ENCODE measurements at regions not wholly inside any gene's neighbourhood (a gene's known extent, or its start where the extent isn't known, plus 50 kb on each side); places are given as distances from the start of the nearest gene placed in this dataset.

DNA sequence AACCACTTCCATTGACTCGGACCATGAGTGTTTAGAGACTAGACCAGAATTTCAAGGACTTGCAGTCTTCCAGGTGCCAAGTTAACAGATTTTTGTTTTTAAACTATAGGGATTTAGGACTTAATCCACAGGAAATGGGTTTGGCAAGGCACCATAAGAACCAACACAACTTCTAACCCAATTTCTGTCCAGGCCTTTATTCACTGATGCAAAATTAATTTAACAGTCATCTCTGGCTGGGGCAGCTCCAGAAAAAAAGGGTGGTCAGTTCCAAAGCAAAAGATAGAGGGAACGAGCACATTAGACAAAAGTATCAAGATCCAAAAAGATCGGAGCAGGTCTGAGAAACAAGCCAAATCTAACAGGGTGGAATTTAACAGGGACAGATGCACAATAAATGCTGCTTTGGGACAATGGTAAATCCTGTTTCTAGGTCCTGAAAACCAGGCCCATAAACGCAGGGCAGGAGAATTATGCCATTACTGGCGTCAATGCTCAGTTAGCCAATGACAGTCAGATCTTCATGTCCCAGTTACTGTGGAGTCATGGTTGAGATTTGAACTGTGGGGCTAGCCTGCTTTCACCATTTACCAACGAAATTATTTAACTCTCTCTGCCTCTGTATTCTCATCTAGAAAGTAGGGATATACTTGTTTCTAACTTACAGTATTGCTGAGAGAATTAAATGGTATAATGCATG lies 590.8 kb upstream of the BRINP1 start:
- H3K4me1 ChIP-seq (ENCODE audit: control insufficient read depth, low read length), result peaks cover 4% of the 10 kb centered on the region; the same call in 1 of the 2 replicates
- H3K4me2 ChIP-seq (ENCODE audit: low read length), result no peak overlapping the region
- no peak overlapping the region for H3K4me3 ChIP-seq (ENCODE audit: low read length)
- no peaks in the 10 kb centered on the region for H3K9me2 ChIP-seq (replicated peaks; ENCODE audit: control insufficient read depth, low read length)
- H4K20me1 ChIP-seq (ENCODE audit: control insufficient read depth, insufficient read depth, low read depth, low read length), result no peaks in the 10 kb centered on the region
- H3F3A ChIP-seq (ENCODE audit: control insufficient read depth, insufficient read depth), result no peaks in the 10 kb centered on the region
- no peak overlapping the region for H3K27ac ChIP-seq (ENCODE audit: low read depth, low read length)
- no peaks in the 10 kb centered on the region for H3K36me3 ChIP-seq (ENCODE audit: control insufficient read depth, low read length)
- H3K9me3 ChIP-seq (ENCODE audit: control insufficient read depth, insufficient read depth, low read length), result no peaks in the 10 kb centered on the region
- TF ChIP-seq, protein P1, sequence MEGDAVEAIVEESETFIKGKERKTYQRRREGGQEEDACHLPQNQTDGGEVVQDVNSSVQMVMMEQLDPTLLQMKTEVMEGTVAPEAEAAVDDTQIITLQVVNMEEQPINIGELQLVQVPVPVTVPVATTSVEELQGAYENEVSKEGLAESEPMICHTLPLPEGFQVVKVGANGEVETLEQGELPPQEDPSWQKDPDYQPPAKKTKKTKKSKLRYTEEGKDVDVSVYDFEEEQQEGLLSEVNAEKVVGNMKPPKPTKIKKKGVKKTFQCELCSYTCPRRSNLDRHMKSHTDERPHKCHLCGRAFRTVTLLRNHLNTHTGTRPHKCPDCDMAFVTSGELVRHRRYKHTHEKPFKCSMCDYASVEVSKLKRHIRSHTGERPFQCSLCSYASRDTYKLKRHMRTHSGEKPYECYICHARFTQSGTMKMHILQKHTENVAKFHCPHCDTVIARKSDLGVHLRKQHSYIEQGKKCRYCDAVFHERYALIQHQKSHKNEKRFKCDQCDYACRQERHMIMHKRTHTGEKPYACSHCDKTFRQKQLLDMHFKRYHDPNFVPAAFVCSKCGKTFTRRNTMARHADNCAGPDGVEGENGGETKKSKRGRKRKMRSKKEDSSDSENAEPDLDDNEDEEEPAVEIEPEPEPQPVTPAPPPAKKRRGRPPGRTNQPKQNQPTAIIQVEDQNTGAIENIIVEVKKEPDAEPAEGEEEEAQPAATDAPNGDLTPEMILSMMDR (IDR thresholded peaks at IDR 0.05; ENCODE audit: low read depth, low read length, poor library complexity, severe bottlenecking), result no peak
- TF ChIP-seq EZH2phosphoT487 (IDR thresholded peaks at IDR 0.05; ENCODE audit: borderline replicate concordance, low read length), result no peak
- no peaks in the 10 kb centered on the region for H3K79me2 ChIP-seq (ENCODE audit: control insufficient read depth, low read length)
- H3K27me3 ChIP-seq (ENCODE audit: control insufficient read depth, low read length), result peaks cover 6% of the 10 kb centered on the region; the same call in 1 of the 2 replicates

DNA sequence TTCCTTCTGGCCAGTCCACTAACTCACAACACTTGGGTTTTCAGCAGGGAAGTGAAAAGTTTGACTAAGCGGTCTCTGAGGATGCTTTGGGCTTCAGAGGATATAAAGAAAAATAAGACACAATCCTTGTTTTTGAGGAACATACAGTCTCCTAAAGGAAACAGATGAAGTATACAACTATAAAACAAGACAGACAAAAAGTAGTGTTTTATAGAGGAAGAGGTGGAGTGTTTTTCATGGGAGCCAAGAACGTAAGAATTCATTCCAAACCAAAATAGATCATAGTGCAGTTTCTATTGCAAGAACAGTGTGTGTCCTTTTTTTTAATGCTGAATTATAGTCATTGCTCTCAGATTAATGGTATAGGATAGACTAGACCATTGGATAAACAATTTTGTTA lies 586.9 kb upstream of the BRINP1 start:
- TF ChIP-seq EZH2phosphoT487 (IDR thresholded peaks at IDR 0.05; ENCODE audit: borderline replicate concordance, low read length), result no peak
- TF ChIP-seq, protein P1 (IDR thresholded peaks at IDR 0.05; ENCODE audit: low read depth, low read length, poor library complexity, severe bottlenecking), result no peak
- Histone ChIP-seq H3K4me2 (ENCODE audit: low read length) (no peak overlapping the region), H3K4me3 (ENCODE audit: low read length) (no peak overlapping the region), H3K79me2 (ENCODE audit: control insufficient read depth, low read length) (no peaks in the 10 kb centered on the region), H3F3A (ENCODE audit: control insufficient read depth, insufficient read depth) (no peaks in the 10 kb centered on the region), H3K36me3 (ENCODE audit: control insufficient read depth, low read length) (no peaks in the 10 kb centered on the region), H3K9me3 (ENCODE audit: control insufficient read depth, insufficient read depth, low read length) (no peaks in the 10 kb centered on the region), H3K4me1 (ENCODE audit: control insufficient read depth, low read length) (peaks cover 3% of the 10 kb centered on the region; the same call in 1 of the 2 replicates), H3K9me2 (replicated peaks; ENCODE audit: control insufficient read depth, low read length) (no peaks in the 10 kb centered on the region), H4K20me1 (ENCODE audit: control insufficient read depth, insufficient read depth, low read depth, low read length) (no peaks in the 10 kb centered on the region), H3K27me3 (ENCODE audit: control insufficient read depth, low read length) (no peaks in the 10 kb centered on the region), H3K27ac (ENCODE audit: low read depth, low read length) (no peak overlapping the region)

DNA sequence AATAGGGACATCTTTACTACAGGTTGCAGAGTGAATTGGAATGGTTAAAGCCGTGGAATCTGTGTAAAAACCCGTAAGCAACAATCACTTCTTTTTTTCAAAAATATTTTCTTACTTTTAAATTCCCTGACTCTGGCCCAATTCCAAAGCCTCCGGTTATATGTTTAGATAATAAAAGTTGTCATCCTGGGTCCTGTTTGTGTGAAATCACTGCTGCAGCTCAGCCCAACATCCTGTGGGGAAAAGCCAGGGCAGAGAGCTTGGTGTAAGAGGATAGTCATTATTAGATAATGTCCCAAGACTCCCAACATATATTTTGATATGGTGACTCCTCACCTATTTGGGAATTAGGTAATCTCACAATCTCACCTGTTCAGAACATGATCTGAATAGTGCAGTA lies 586.0 kb upstream of the BRINP1 start:
- Histone ChIP-seq H3F3A (ENCODE audit: control insufficient read depth, insufficient read depth) (no peaks in the 10 kb centered on the region), H3K36me3 (ENCODE audit: control insufficient read depth, low read length) (no peaks in the 10 kb centered on the region), H3K4me3 (ENCODE audit: low read length) (no peak overlapping the region), H4K20me1 (ENCODE audit: control insufficient read depth, insufficient read depth, low read depth, low read length) (no peaks in the 10 kb centered on the region), H3K27ac (ENCODE audit: low read depth, low read length) (no peak overlapping the region), H3K4me1 (ENCODE audit: control insufficient read depth, low read length) (peaks cover 3% of the 10 kb centered on the region; the same call in 1 of the 2 replicates), H3K9me3 (ENCODE audit: control insufficient read depth, insufficient read depth, low read length) (no peaks in the 10 kb centered on the region), H3K9me2 (replicated peaks; ENCODE audit: control insufficient read depth, low read length) (no peaks in the 10 kb centered on the region), H3K4me2 (ENCODE audit: low read length) (no peak overlapping the region), H3K79me2 (ENCODE audit: control insufficient read depth, low read length) (no peaks in the 10 kb centered on the region), H3K27me3 (ENCODE audit: control insufficient read depth, low read length) (no peaks in the 10 kb centered on the region)
- TF ChIP-seq, protein P1 (IDR thresholded peaks at IDR 0.05; ENCODE audit: low read depth, low read length, poor library complexity, severe bottlenecking), result no peak
- no peak for TF ChIP-seq EZH2phosphoT487 (IDR thresholded peaks at IDR 0.05; ENCODE audit: borderline replicate concordance, low read length)

All from DOHH2 (cell line).